WTC11 (cell line): ENCODE measurements at regions not wholly inside any gene's neighbourhood (a gene's known extent, or its start where the extent isn't known, plus 50 kb on each side); places are given as distances from the start of the nearest gene placed in this dataset.

Experiments used
- CREB1 ChIP-seq: sonication (generic); formaldehyde crosslinking; IDR thresholded peaks from 2 replicates; pipeline ENCODE4 v1.8.0; 2023; ENCODE audit warnings: mild to moderate bottlenecking, missing genetic modification reagents
- CTCF ChIP-seq: fragments of 200-600 bp; IDR thresholded peaks from 2 replicates; pipeline ENCODE4 v1.8.0; 2022; ENCODE audit warnings: antibody characterized with exemption
- USF1 ChIP-seq: sonication (generic); formaldehyde crosslinking; IDR thresholded peaks from 2 replicates; pipeline ENCODE4 v1.8.0; 2022; ENCODE audit warnings: mild to moderate bottlenecking, missing genetic modification reagents

- TF ChIP-seq CREB1 (CRISPR knock-in tag) = no peak
- TF ChIP-seq USF1 (CRISPR knock-in tag) = no peak
- no peak for TF ChIP-seq CTCF
Observed at GRCh38 chr1:86633921-86634320, 70.5 kb upstream of the SH3GLB1 start.
